H1 (cell line): ENCODE measurements at regions not wholly inside any gene's neighbourhood (a gene's known extent, or its start where the extent isn't known, plus 50 kb on each side); places are given as distances from the start of the nearest gene placed in this dataset.

Source experiments
- CTCF ChIA-PET: fragments of 300-600 bp; sonication (Branson Sonifier 250); formaldehyde crosslinking; loops from one replicate; lab custom pipeline; 2021; ENCODE audit not compliant: partially characterized antibody; lab: Charles Lee
- POLR2A ChIA-PET: fragments of 300-600 bp; sonication (Branson Sonifier 250); formaldehyde crosslinking; loops from one replicate; lab custom pipeline; 2021; ENCODE audit warnings: inconsistent platforms; ENCODE audit not compliant: partially characterized antibody; lab: Charles Lee
- DNase-seq, 2 experiments: peaks; one replicate each; pipeline versions ENCODE4 v3.0.0 to v3.0.0-alpha.2; 2010 to 2022; ENCODE audit warnings: low spot score in 2 of 2, low read depth in 1 of 2, mixed read lengths in 1 of 2
- FAIRE-seq: peaks from 2 replicates; lab custom pipeline; 2011; peaks lifted over from hg19 to GRCh38; lab: Jason Lieb, UNC
- H2AFZ ChIP-seq: 2 replicates; pipeline ENCODE4 v1.8.1; 2012; ENCODE audit warnings: low read length, inconsistent platforms
- H2AK5ac ChIP-seq: 2 replicates; pipeline ENCODE4 v1.6.1; 2013; ENCODE audit warnings: low read depth, low read length
- H2BK120ac ChIP-seq: replicated peaks from 2 replicates; pipeline ENCODE3; 2013; ENCODE audit warnings: low read depth, low read length, inconsistent platforms
- H2BK12ac ChIP-seq: 2 replicates; pipeline ENCODE4 v1.6.1; 2013; ENCODE audit warnings: low read depth, low read length
- H2BK15ac ChIP-seq: 2 replicates; pipeline ENCODE4 v1.6.1; 2013; ENCODE audit warnings: low read length
- H2BK20ac ChIP-seq: 2 replicates; pipeline ENCODE4 v1.6.1; 2013; ENCODE audit warnings: low read length
- H2BK5ac ChIP-seq: 2 replicates; pipeline ENCODE4 v1.6.1; 2013; ENCODE audit warnings: low read depth, low read length
- H3K14ac ChIP-seq: 2 replicates; pipeline ENCODE4 v1.6.1; 2013; ENCODE audit warnings: inconsistent platforms; ENCODE audit not compliant: insufficient read length
- H3K18ac ChIP-seq: 2 replicates; pipeline ENCODE4 v1.6.1; 2013; ENCODE audit warnings: low read length; ENCODE audit errors: extremely low read depth
- H3K23ac ChIP-seq: 2 replicates; pipeline ENCODE4 v1.6.1; 2013; ENCODE audit warnings: inconsistent platforms; ENCODE audit not compliant: insufficient read length
- H3K23me2 ChIP-seq: 2 replicates; pipeline ENCODE4 v1.6.1; 2013; ENCODE audit warnings: low read depth, low read length
- H3K27ac ChIP-seq: 2 replicates; pipeline ENCODE4 v1.6.1; 2011; ENCODE audit warnings: low read depth, low read length, inconsistent platforms
- H3K27me3 ChIP-seq, 4 experiments: replicated peaks in 1 of 4; 1 replicate in 1 of 4; 2 replicates in 3 of 4; pipeline versions ENCODE4 v1.6.1 to v1.8.1; 2011 to 2013; ENCODE audit warnings: low read length in 3 of 4, mild to moderate bottlenecking in 3 of 4, inconsistent platforms in 2 of 4, mixed read lengths in 2 of 4, moderate library complexity in 1 of 4; ENCODE audit not compliant: control insufficient read depth in 3 of 4, insufficient read depth in 3 of 4; ENCODE audit errors: extremely low read depth in 1 of 4
- H3K36me3 ChIP-seq, 4 experiments: 2 replicates each; pipeline versions ENCODE4 v1.6.1 to v1.8.1; 2011 to 2013; ENCODE audit warnings: mild to moderate bottlenecking in 4 of 4, low read length in 3 of 4, moderate library complexity in 2 of 4, control low read depth in 1 of 4, inconsistent platforms in 1 of 4; ENCODE audit not compliant: insufficient read depth in 4 of 4, control insufficient read depth in 2 of 4
- H3K4ac ChIP-seq: replicated peaks from 2 replicates; pipeline ENCODE3; 2013; ENCODE audit warnings: low read length, low read depth, mixed read lengths, inconsistent platforms; ENCODE audit not compliant: insufficient read length
- H3K4me1 ChIP-seq, 4 experiments: replicated peaks in 1 of 4; 1 replicate in 1 of 4; 2 replicates in 3 of 4; pipeline versions ENCODE4 v1.6.1 to v1.8.1; 2011 to 2013; ENCODE audit warnings: low read length in 3 of 4, inconsistent platforms in 2 of 4, mixed read lengths in 1 of 4; ENCODE audit not compliant: insufficient read depth in 4 of 4, control insufficient read depth in 3 of 4
- H3K4me2 ChIP-seq, 2 experiments: 2 replicates each; pipeline versions ENCODE4 v1.6.1 to v1.8.1; 2011 to 2013; ENCODE audit warnings: low read depth in 2 of 2, low read length in 2 of 2, control low read depth in 1 of 2, inconsistent platforms in 1 of 2, mild to moderate bottlenecking in 1 of 2; ENCODE audit not compliant: insufficient read depth in 1 of 2
- H3K4me3 ChIP-seq, 4 experiments: fragments of 200-600, 300-600 bp in 1 of 4; sonication (generic), shearing (Covaris generic), sonication (Bioruptor Twin) in 1 of 4; 2 replicates each; pipeline versions ENCODE4 v1.5.1 to v1.8.1; 2011 to 2016; ENCODE audit warnings: low read length in 4 of 4, low read depth in 3 of 4, control low read depth in 2 of 4, inconsistent platforms in 2 of 4, mild to moderate bottlenecking in 2 of 4, mixed read lengths in 1 of 4, moderate library complexity in 1 of 4; ENCODE audit not compliant: insufficient read depth in 2 of 4; ENCODE audit errors: extremely low read depth in 1 of 4
- H3K56ac ChIP-seq: replicated peaks from 2 replicates; pipeline ENCODE3; 2013; ENCODE audit warnings: low read depth, mild to moderate bottlenecking, mixed read lengths, low read length, inconsistent platforms; ENCODE audit not compliant: insufficient read length
- H3K79me1 ChIP-seq: 2 replicates; pipeline ENCODE4 v1.6.1; 2013; ENCODE audit warnings: low read depth, low read length, control low read depth
- H3K79me2 ChIP-seq, 2 experiments: 2 replicates each; pipeline versions ENCODE4 v1.6.1 to v1.8.1; 2012 to 2013; ENCODE audit warnings: low read length in 2 of 2, mild to moderate bottlenecking in 2 of 2, inconsistent platforms in 1 of 2; ENCODE audit not compliant: insufficient read depth in 2 of 2, control insufficient read depth in 1 of 2
- H3K9ac ChIP-seq, 4 experiments: replicated peaks in 1 of 4; 1 replicate in 1 of 4; 2 replicates in 3 of 4; pipeline versions ENCODE4 v1.6.1 to v1.8.1; 2011 to 2013; ENCODE audit warnings: low read depth in 3 of 4, low read length in 3 of 4, control low read depth in 2 of 4, mild to moderate bottlenecking in 2 of 4, moderate library complexity in 2 of 4, inconsistent platforms in 1 of 4; ENCODE audit errors: extremely low read depth in 1 of 4
- H3K9me3 ChIP-seq, 2 experiments: 2 replicates each; pipeline versions ENCODE4 v1.6.1 to v1.8.1; 2012 to 2013; ENCODE audit warnings: mild to moderate bottlenecking in 2 of 2, moderate library complexity in 2 of 2, control low read depth in 1 of 2, inconsistent platforms in 1 of 2, low read depth in 1 of 2, low read length in 1 of 2, mixed read lengths in 1 of 2; ENCODE audit not compliant: insufficient read depth in 2 of 2
- H4K20me1 ChIP-seq, 2 experiments: replicated peaks in 1 of 2; 2 replicates each; pipeline versions ENCODE3 to v1.8.1; 2011 to 2013; ENCODE audit warnings: inconsistent platforms in 2 of 2, low read length in 2 of 2, mild to moderate bottlenecking in 1 of 2; ENCODE audit not compliant: insufficient read depth in 2 of 2, control insufficient read depth in 1 of 2
- H4K5ac ChIP-seq: 2 replicates; pipeline ENCODE4 v1.6.1; 2013; ENCODE audit warnings: low read length, low read depth, mixed read lengths, inconsistent platforms; ENCODE audit not compliant: insufficient read length
- H4K8ac ChIP-seq: 2 replicates; pipeline ENCODE4 v1.8.0; 2013; ENCODE audit warnings: mild to moderate bottlenecking, moderate library complexity, low read length, inconsistent platforms; ENCODE audit not compliant: insufficient read depth; ENCODE audit errors: extremely low read depth
- H4K91ac ChIP-seq: replicated peaks from 2 replicates; pipeline ENCODE3; 2013; ENCODE audit warnings: low read length, mixed read lengths, inconsistent platforms; ENCODE audit not compliant: insufficient read length
- BRCA1 ChIP-seq: IDR thresholded peaks from 2 replicates; pipeline ENCODE4 v1.6.1; 2012; ENCODE audit warnings: low read depth, low read length, improper control_type of control experiment
- FOSL1 ChIP-seq: IDR thresholded peaks from 2 replicates; pipeline ENCODE4 v1.6.1; 2011; ENCODE audit warnings: mild to moderate bottlenecking, low read depth, low read length, moderate library complexity; ENCODE audit not compliant: insufficient read depth
- RAD21 ChIP-seq, 2 experiments: IDR thresholded peaks in 1 of 2; conservative IDR thresholded peaks in 1 of 2; 2 replicates each; pipeline ENCODE4 v1.6.1; 2011; ENCODE audit warnings: low read depth in 2 of 2, low read length in 2 of 2, improper control_type of control experiment in 1 of 2, inconsistent platforms in 1 of 2, mild to moderate bottlenecking in 1 of 2, moderate library complexity in 1 of 2
- YY1 ChIP-seq: IDR thresholded peaks from 2 replicates; pipeline ENCODE4 v1.6.1; 2011; ENCODE audit warnings: low read depth, mild to moderate bottlenecking, low read length
- whole genome bisulfite sequencing, 2 experiments: shearing (Covaris generic) in 1 of 2; methylation state at CpG; one replicate each; pipeline versions ENCODE4 v1.1.6 to v1.1.7; 2013 to 2015; ENCODE audit warnings: low lambda C conversion rate in 2 of 2, mixed read lengths in 2 of 2, inconsistent platforms in 1 of 2, low coverage in 1 of 2, missing lambda C conversion rate in 1 of 2; ENCODE audit not compliant: insufficient replicate concordance in 2 of 2, insufficient coverage in 1 of 2, insufficient read length in 1 of 2; ENCODE audit errors: extremely low coverage in 1 of 2, missing lambda C conversion rate in 1 of 2; 5-methylcytosine and 5-hydroxymethylcytosine counted together
- TF ChIP-seq, protein P1 (sequence below), 3 experiments: IDR thresholded peaks; 1 replicate in 2 of 3; 2 replicates in 1 of 3; pipeline versions ENCODE4 v1.5.1 to v1.6.1; 2011; ENCODE audit warnings: low read length in 3 of 3, mild to moderate bottlenecking in 3 of 3, inconsistent platforms in 2 of 3, low read depth in 1 of 3, moderate library complexity in 1 of 3; ENCODE audit not compliant: insufficient read depth in 1 of 3; ENCODE audit errors: control extremely low read depth in 1 of 3

DNA sequence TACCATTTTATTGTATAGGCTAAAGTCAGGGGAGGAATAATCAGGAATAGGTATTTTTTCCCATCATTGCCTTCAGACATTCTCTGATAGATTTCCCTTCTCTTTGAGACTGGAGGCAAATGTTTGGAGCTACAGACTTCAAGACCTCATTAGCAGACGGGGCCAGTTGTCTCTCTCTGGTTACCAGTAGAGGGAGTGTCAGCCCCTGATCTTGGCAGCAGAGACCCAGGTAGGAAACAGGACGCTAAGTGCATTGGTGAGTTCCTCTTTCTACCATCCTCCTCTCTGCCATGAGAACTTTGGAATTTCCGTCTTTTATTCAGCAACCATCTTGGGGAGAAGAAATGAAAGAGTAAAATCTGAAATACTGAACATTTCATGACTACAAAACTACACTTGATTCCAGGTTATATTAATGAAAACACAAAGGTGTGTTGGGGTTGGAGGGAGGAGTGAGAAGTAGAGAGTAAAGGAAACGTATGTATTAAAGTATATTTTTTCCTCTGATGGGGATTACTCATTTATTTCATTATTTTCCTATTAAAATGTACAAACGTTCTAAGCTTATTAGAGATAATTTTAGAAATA is 186.2 kb upstream of the GCFC2 start:
- no peak overlapping the region for H2BK15ac ChIP-seq
- 0 out of 2 replicates have a peak overlapping the region, but pooled peaks have one; percentile 72 for H2AFZ ChIP-seq
- peak; percentile 81 for FAIRE-seq
- no peak overlapping the region for H3K4me2 ChIP-seq
- H3K4me1 ChIP-seq, result no peaks in the 10 kb centered on the region
- H3K79me1 ChIP-seq, result no peaks in the 10 kb centered on the region
- no peak overlapping the region for H3K4me3 ChIP-seq
- H3K9me3 ChIP-seq, result no peaks in the 10 kb centered on the region; a peak in 1 of 4 replicates
- POLR2A ChIA-PET, result no interaction called here
- H3K18ac ChIP-seq, result no peak overlapping the region
- H3K36me3 ChIP-seq, result no peaks in the 10 kb centered on the region
- H3K27ac ChIP-seq, result no peak overlapping the region
- no peak overlapping the region for H3K14ac ChIP-seq
- H3K9ac ChIP-seq, result no peak overlapping the region
- DNase-seq, result peak in 1 of 2 experiments; percentile 39
- 42 to 100% methylated on average over 1 to 5 of the region's 5 CpGs for WGBS, 2 experiments
- no peak overlapping the region for H4K5ac ChIP-seq
- no peak overlapping the region for H2BK120ac ChIP-seq
- no peak overlapping the region for H2BK12ac ChIP-seq
- no peak overlapping the region for H3K23ac ChIP-seq
- H2BK5ac ChIP-seq, result no peak overlapping the region
- no peaks in the 10 kb centered on the region for H3K27me3 ChIP-seq
- H4K20me1 ChIP-seq, result no peaks in the 10 kb centered on the region
- H3K4ac ChIP-seq, result no peak overlapping the region
- H4K8ac ChIP-seq, result no peak overlapping the region
- H4K91ac ChIP-seq, result no peak overlapping the region
- no peak for TF ChIP-seq FOSL1
- TF ChIP-seq RAD21 (IDR thresholded peaks at IDR 0.05 in 1 of 2, conservative IDR thresholded peaks at IDR 0.05 in 1 of 2; ENCODE audit: low read depth in 2 of 2, low read length in 2 of 2), result peak; percentile 87 to 91
- TF ChIP-seq, protein P1, sequence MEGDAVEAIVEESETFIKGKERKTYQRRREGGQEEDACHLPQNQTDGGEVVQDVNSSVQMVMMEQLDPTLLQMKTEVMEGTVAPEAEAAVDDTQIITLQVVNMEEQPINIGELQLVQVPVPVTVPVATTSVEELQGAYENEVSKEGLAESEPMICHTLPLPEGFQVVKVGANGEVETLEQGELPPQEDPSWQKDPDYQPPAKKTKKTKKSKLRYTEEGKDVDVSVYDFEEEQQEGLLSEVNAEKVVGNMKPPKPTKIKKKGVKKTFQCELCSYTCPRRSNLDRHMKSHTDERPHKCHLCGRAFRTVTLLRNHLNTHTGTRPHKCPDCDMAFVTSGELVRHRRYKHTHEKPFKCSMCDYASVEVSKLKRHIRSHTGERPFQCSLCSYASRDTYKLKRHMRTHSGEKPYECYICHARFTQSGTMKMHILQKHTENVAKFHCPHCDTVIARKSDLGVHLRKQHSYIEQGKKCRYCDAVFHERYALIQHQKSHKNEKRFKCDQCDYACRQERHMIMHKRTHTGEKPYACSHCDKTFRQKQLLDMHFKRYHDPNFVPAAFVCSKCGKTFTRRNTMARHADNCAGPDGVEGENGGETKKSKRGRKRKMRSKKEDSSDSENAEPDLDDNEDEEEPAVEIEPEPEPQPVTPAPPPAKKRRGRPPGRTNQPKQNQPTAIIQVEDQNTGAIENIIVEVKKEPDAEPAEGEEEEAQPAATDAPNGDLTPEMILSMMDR (IDR thresholded peaks at IDR 0.05; ENCODE audit: control extremely low read depth in 1 of 3, insufficient read depth in 1 of 3, low read depth in 1 of 3, low read length in 3 of 3), result peak; percentile 71 to 91 (median 80)
- TF ChIP-seq BRCA1, result no peak
- TF ChIP-seq YY1, result peak; percentile 62; the same call in 1 of the 2 replicates
- TF ChIP-seq, all 59 proteins: peak for 3
- no peak overlapping the region for H2AK5ac ChIP-seq
- no peaks in the 10 kb centered on the region for H3K79me2 ChIP-seq
- CTCF ChIA-PET, result interaction anchor here (0.6 to 1.7 kb wide), 16 partner anchors 9 to 702 kb away, joined by 3 to 8 read pairs (median 3); no protein-coding TSS in a partner anchor
- no peak overlapping the region for H2BK20ac ChIP-seq
- no peak overlapping the region for H3K56ac ChIP-seq
- no peaks in the 10 kb centered on the region for H3K23me2 ChIP-seq
